ENCODE measurements at regions not wholly inside any gene's neighbourhood (a gene's known extent, or its start where the extent isn't known, plus 50 kb on each side); places are given as distances from the start of the nearest gene placed in this dataset.

DNA sequence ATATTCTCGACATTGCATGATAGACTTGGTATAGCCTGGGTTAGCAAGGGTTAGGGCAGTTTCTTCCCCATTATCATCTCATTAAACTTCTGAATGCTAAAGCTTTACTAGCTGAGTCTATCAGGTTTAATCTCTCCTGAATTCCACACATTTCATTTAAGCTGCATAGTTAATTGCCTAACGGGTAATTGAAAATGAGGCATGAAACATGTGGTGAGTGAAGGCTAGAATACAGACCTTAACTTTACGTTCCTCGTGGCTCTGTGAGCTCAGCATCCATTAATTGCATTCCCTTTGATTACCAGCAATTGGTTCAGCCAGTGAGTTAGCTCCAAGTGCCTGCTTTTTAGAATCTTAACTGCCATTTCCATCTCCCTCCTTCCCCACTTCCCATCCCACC is 126.5 kb upstream of the MEX3C start:
- Mint-ChIP-seq H3K4me3 (no peak overlapping the region), H3K36me3 (ENCODE audit: low read depth) (no peaks in the 10 kb centered on the region), H3K27me3 (ENCODE audit: low read depth) (no peaks in the 10 kb centered on the region), H3K9me3 (peaks cover 3% of the 10 kb centered on the region), H3K4me1 (no peaks in the 10 kb centered on the region), H3K27ac (ENCODE audit: unreplicated experiment) (no peak overlapping the region)
- TF ChIP-seq, protein P1, sequence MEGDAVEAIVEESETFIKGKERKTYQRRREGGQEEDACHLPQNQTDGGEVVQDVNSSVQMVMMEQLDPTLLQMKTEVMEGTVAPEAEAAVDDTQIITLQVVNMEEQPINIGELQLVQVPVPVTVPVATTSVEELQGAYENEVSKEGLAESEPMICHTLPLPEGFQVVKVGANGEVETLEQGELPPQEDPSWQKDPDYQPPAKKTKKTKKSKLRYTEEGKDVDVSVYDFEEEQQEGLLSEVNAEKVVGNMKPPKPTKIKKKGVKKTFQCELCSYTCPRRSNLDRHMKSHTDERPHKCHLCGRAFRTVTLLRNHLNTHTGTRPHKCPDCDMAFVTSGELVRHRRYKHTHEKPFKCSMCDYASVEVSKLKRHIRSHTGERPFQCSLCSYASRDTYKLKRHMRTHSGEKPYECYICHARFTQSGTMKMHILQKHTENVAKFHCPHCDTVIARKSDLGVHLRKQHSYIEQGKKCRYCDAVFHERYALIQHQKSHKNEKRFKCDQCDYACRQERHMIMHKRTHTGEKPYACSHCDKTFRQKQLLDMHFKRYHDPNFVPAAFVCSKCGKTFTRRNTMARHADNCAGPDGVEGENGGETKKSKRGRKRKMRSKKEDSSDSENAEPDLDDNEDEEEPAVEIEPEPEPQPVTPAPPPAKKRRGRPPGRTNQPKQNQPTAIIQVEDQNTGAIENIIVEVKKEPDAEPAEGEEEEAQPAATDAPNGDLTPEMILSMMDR (conservative IDR thresholded peaks at IDR 0.05): no peak
- no peak for DNase-seq (ENCODE audit: low read depth, low spot score)

DNA sequence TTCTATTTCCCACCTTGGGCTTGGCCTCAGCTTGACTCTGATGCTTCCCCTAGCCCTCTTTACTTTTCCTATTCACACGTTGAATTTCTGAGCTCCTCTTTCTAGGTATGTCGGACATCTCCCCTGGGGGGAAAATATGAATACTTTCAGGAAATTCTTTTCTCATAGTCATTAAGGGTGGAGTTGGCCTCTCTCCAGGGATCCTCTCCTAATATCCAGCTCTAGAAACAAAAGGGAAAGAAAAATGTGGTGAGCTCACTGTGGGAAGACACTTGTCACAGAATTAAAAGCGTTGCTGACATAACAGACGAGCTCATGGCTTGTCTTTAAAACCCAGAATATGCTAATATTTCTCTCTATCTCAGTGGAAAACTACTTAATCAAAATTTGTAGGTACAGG is 132.7 kb upstream of the MEX3C start:
- Mint-ChIP-seq H3K4me1 (peaks cover 7% of the 10 kb centered on the region), H3K9me3 (no peaks in the 10 kb centered on the region), H3K27me3 (ENCODE audit: low read depth) (no peaks in the 10 kb centered on the region), H3K4me3 (no peak overlapping the region), H3K36me3 (ENCODE audit: low read depth) (no peaks in the 10 kb centered on the region), H3K27ac (ENCODE audit: unreplicated experiment) (no peak overlapping the region)
- TF ChIP-seq, protein P1 (conservative IDR thresholded peaks at IDR 0.05): no peak
- DNase-seq (ENCODE audit: low read depth, low spot score): no peak

DNA sequence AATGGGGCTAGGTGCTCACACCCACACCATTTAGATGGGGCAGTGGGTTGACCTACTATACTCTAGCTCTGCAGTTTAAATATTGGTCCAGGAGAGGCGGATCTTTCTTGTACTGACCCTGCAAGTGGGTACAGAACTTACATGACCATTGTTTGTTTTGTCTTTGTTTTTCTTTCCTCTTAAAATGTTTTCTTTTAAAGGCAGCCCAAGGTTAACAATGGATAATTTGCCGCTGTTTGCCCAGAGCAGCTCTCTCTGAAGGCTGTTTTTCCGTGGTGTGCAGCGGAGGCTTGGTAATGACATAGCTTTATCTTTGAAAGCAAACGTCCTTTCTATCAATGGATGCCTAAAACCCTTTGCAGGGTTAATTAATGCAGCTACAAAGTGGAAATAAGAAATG is 133.3 kb upstream of the MEX3C start:
- peaks cover 7% of the 10 kb centered on the region for H3K4me1 Mint-ChIP-seq

DNA sequence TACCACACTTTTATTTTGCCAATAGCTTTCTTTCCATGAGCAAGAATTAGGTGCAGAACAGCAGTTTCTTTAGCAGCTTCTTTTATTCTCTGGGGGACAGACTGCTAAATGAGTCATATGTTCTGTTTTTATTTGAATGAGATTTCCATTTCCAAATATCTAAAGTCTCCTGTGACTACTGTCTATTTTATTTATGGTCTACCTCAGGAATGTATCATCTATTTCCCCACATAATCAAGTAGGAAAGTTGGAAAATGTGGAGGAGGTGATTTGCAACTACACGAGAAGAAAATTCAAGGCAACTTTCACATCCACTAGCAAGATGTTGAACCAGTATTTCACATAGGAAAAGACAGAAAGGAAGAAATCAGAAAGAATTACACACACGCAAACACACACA is 139.9 kb upstream of the MEX3C start:
- TF ChIP-seq, protein P1 (conservative IDR thresholded peaks at IDR 0.05): no peak
- Mint-ChIP-seq H3K9me3 (peaks cover 2% of the 10 kb centered on the region), H3K4me1 (no peaks in the 10 kb centered on the region), H3K27ac (ENCODE audit: unreplicated experiment) (no peak overlapping the region), H3K27me3 (ENCODE audit: low read depth) (no peaks in the 10 kb centered on the region), H3K4me3 (no peak overlapping the region), H3K36me3 (ENCODE audit: low read depth) (no peaks in the 10 kb centered on the region)
- DNase-seq (ENCODE audit: low read depth, low spot score): no peak

More for the DNA sequence above, 133.3 kb upstream of the MEX3C start:
- Mint-ChIP-seq H3K9me3 (no peaks in the 10 kb centered on the region), H3K4me3 (no peak overlapping the region), H3K27me3 (ENCODE audit: low read depth) (no peaks in the 10 kb centered on the region), H3K36me3 (ENCODE audit: low read depth) (no peaks in the 10 kb centered on the region), H3K27ac (ENCODE audit: unreplicated experiment) (no peak overlapping the region)
- TF ChIP-seq, protein P1 (conservative IDR thresholded peaks at IDR 0.05): no peak
- no peak for DNase-seq (ENCODE audit: low read depth, low spot score)

DNA sequence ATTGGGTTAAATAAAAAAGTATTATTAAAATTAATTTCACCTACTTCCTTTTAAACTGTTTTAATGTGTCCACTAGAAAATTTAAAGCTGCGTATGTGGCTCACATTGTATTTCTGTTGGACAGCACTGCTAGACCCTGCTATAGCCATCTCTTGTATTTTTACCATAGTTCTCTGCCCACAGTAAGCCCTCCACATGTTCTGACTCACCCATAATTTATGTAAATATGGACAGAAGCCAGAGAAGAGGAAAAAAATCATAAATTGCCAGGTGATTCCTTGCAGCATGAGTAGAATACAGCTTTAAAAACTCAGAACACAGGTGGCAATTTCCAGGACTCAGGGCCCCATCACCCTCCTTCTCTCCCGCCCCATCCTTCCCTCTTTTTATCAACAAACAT is 142.4 kb upstream of the MEX3C start:
- Mint-ChIP-seq H3K27ac (ENCODE audit: unreplicated experiment) (no peak overlapping the region), H3K27me3 (ENCODE audit: low read depth) (no peaks in the 10 kb centered on the region)

More for the DNA sequence above, 142.4 kb upstream of the MEX3C start:
- H3K4me3 Mint-ChIP-seq: no peak overlapping the region
- no peaks in the 10 kb centered on the region for H3K36me3 Mint-ChIP-seq (ENCODE audit: low read depth)
- DNase-seq (ENCODE audit: low read depth, low spot score): no peak
- no peaks in the 10 kb centered on the region for H3K4me1 Mint-ChIP-seq
- TF ChIP-seq, protein P1 (conservative IDR thresholded peaks at IDR 0.05): no peak
- peaks cover 2% of the 10 kb centered on the region for H3K9me3 Mint-ChIP-seq
